HAP-1 (cell line): ENCODE measurements at regions not wholly inside any gene's neighbourhood (a gene's known extent, or its start where the extent isn't known, plus 50 kb on each side); places are given as distances from the start of the nearest gene placed in this dataset.
A peak's percentile ranks its signal among the peaks of the same experiment; 100 is the strongest.

ENCODE experiments used
- DNase-seq, 2 experiments: peaks; one replicate each; pipeline ENCODE4 v3.0.0-alpha.2; 2016 to 2020; ENCODE audit warnings: low spot score in 2 of 2
- H3K27me3 ChIP-seq: fragments of 250-450 bp; sonication (Bioruptor Pico); 2 replicates; pipeline ENCODE4 v1.5.1; 2020; ENCODE audit warnings: low read depth, mild to moderate bottlenecking, moderate library complexity
- H3K36me3 ChIP-seq: fragments of 250-450 bp; sonication (Bioruptor Pico); replicated peaks from 2 replicates; pipeline ENCODE4 v1.5.1; 2020; ENCODE audit warnings: mild to moderate bottlenecking
- H3K4me1 ChIP-seq: fragments of 250-450 bp; sonication (Bioruptor Pico); 2 replicates; pipeline ENCODE4 v1.5.1; 2020; ENCODE audit warnings: mild to moderate bottlenecking
- H3K4me3 ChIP-seq: fragments of 250-450 bp; sonication (Bioruptor Pico); 2 replicates; pipeline ENCODE4 v1.5.1; 2020; ENCODE audit warnings: mild to moderate bottlenecking, moderate library complexity
- H3K9me3 ChIP-seq: fragments of 250-450 bp; sonication (Bioruptor Pico); 2 replicates; pipeline ENCODE4 v1.5.1; 2020; ENCODE audit warnings: mild to moderate bottlenecking, moderate library complexity
- in situ Hi-C: fragments of 300-500 bp; cut with MboI; formaldehyde crosslinking; loops from 3 replicates; pipeline ENCODE4 v1.14.3; 2020; ENCODE audit warnings: low sequenced_read_pairs, inconsistent platforms, mixed read lengths

DNA sequence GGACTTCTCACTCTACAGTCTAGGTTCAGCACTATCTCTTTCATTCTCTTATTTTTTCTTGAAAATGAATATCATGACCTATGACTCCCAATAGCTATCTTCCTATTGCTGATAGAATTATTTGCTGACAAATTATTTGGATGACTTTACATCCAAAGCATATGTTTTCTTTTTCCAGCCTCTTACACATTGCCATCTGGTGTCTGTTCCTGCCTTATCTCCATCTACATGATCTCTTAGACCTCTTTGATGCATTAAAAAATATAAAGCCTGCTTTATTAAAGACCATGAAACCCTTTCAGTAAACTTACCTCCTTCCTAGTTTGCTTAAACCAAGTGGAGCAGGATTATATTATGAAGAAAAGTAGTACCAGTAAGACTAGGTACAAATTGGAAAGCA, 700.9 kb upstream of the CXADR start:
- no peak overlapping the region for H3K4me3 ChIP-seq
- in situ Hi-C loops: no loop called here
- no peaks in the 10 kb centered on the region for H3K36me3 ChIP-seq
- H3K4me1 ChIP-seq: no peaks in the 10 kb centered on the region
- no peak for DNase-seq
- H3K9me3 ChIP-seq: no peaks in the 10 kb centered on the region
- H3K27me3 ChIP-seq: no peaks in the 10 kb centered on the region

DNA sequence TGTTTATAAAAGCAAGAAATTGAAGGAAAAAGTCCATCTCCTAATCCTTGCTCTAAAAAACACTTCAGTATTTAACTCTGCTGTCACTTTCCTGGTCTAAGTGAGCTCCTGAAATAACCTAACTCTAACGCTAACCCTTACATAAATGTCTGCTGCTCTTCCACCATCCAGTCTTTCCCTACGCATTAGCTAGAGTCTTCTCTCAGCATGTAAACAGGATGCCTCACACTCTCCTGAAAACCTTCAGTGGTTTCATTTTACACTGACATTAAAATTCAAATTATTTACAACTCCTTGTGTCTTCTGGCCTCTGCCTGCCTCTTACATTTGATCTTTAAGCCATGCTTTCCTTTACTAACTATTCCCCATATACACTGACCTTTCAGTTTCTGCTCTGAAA, 697.6 kb upstream of the CXADR start:
- no peak overlapping the region for H3K4me3 ChIP-seq
- no peaks in the 10 kb centered on the region for H3K27me3 ChIP-seq
- H3K9me3 ChIP-seq: no peaks in the 10 kb centered on the region
- no peaks in the 10 kb centered on the region for H3K4me1 ChIP-seq
- DNase-seq: no peak
- in situ Hi-C loops: no loop called here
- H3K36me3 ChIP-seq: no peaks in the 10 kb centered on the region

GRCh38 chr21:16821588-16821987, 691.3 kb upstream of the CXADR start:
- H3K27me3 ChIP-seq: no peaks in the 10 kb centered on the region
- H3K4me3 ChIP-seq: no peak overlapping the region
- H3K4me1 ChIP-seq: no peaks in the 10 kb centered on the region
- in situ Hi-C loops: no loop called here
- no peak for DNase-seq
- H3K9me3 ChIP-seq: no peaks in the 10 kb centered on the region
- no peaks in the 10 kb centered on the region for H3K36me3 ChIP-seq

- in situ Hi-C loops: no loop called here
- no peaks in the 10 kb centered on the region for H3K36me3 ChIP-seq
- DNase-seq: peak; percentile 29 to 79
- H3K4me3 ChIP-seq: no peak overlapping the region
- no peaks in the 10 kb centered on the region for H3K9me3 ChIP-seq
- H3K4me1 ChIP-seq: peaks cover 10% of the 10 kb centered on the region
- no peaks in the 10 kb centered on the region for H3K27me3 ChIP-seq
Measured at GRCh38 chr21:16829532-16829931, 683.3 kb upstream of the CXADR start.

GRCh38 chr21:16832791-16833190, 680.1 kb upstream of the CXADR start:
- no peaks in the 10 kb centered on the region for H3K9me3 ChIP-seq
- in situ Hi-C loops: no loop called here

GRCh38 chr21:16834791-16835190, 678.1 kb upstream of the CXADR start:
- no peaks in the 10 kb centered on the region for H3K36me3 ChIP-seq
- no peaks in the 10 kb centered on the region for H3K9me3 ChIP-seq
- DNase-seq: no peak
- no peaks in the 10 kb centered on the region for H3K27me3 ChIP-seq
- no peak overlapping the region for H3K4me3 ChIP-seq
- in situ Hi-C loops: no loop called here
- H3K4me1 ChIP-seq: peaks cover 32% of the 10 kb centered on the region

More at GRCh38 chr21:16832791-16833190, 680.1 kb upstream of the CXADR start:
- Histone ChIP-seq H3K36me3 (no peaks in the 10 kb centered on the region), H3K4me1 (peaks cover 33% of the 10 kb centered on the region), H3K4me3 (no peak overlapping the region), H3K27me3 (no peaks in the 10 kb centered on the region)
- no peak for DNase-seq

GRCh38 chr21:16837321-16837720, 675.5 kb upstream of the CXADR start:
- in situ Hi-C loops: no loop called here
- Histone ChIP-seq H3K9me3 (no peaks in the 10 kb centered on the region), H3K27me3 (no peaks in the 10 kb centered on the region), H3K36me3 (no peaks in the 10 kb centered on the region), H3K4me3 (no peak overlapping the region), H3K4me1 (peaks cover 37% of the 10 kb centered on the region)
- peak in 1 of 2 experiments; percentile 79 for DNase-seq

DNA sequence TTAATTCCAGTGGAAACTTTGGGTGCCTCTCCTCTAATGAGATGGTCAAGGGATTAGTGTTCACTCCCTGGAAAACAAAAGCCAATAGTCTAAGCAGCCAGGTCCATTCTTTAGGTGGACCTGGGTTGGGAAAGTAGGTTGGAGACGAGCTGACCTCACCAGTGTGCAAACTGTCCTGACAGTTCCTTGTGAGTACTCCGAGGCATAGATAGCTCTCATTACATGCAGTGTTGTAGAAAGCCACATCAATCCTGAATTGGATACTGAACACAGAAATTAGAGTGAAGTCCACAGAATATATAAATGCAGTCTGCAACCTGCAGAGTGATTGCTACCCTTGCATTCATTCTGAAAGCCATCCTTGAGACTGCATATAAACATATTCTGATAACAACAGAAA, 675.1 kb upstream of the CXADR start:
- Histone ChIP-seq H3K9me3 (no peaks in the 10 kb centered on the region), H3K36me3 (no peaks in the 10 kb centered on the region), H3K27me3 (no peaks in the 10 kb centered on the region), H3K4me3 (no peak overlapping the region), H3K4me1 (peaks cover 41% of the 10 kb centered on the region)
- DNase-seq: peak in 1 of 2 experiments; percentile 29
- in situ Hi-C loops: no loop called here

DNA sequence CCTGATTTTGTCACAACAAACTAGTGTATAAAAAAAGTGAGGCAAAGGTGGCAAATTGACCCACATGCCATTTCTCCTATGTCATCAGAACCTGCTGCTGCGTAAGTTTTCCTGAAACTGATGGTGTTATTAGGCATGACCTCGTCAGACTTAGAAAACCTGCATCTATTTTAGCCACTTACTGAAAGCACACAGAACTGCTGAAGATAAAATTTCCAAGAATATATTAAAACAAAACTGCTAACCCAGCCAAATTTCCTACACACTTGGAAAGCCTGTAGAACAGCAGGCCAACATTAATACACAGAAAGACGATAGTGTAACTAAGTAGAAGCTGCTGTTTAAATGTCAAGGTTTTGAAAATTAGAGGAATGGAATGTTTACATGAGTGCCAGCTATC, 674.5 kb upstream of the CXADR start:
- Histone ChIP-seq H3K4me3 (no peak overlapping the region), H3K9me3 (no peaks in the 10 kb centered on the region), H3K36me3 (no peaks in the 10 kb centered on the region), H3K27me3 (no peaks in the 10 kb centered on the region), H3K4me1 (peaks cover 42% of the 10 kb centered on the region)
- DNase-seq: no peak
- in situ Hi-C loops: no loop called here

- no peaks in the 10 kb centered on the region for H3K27me3 ChIP-seq
- H3K9me3 ChIP-seq: no peaks in the 10 kb centered on the region
- DNase-seq: no peak
- H3K4me1 ChIP-seq: peaks cover 37% of the 10 kb centered on the region
- in situ Hi-C loops: no loop called here
- H3K4me3 ChIP-seq: no peak overlapping the region
- H3K36me3 ChIP-seq: no peaks in the 10 kb centered on the region
Measured at GRCh38 chr21:16840538-16840937, 672.3 kb upstream of the CXADR start.

DNA sequence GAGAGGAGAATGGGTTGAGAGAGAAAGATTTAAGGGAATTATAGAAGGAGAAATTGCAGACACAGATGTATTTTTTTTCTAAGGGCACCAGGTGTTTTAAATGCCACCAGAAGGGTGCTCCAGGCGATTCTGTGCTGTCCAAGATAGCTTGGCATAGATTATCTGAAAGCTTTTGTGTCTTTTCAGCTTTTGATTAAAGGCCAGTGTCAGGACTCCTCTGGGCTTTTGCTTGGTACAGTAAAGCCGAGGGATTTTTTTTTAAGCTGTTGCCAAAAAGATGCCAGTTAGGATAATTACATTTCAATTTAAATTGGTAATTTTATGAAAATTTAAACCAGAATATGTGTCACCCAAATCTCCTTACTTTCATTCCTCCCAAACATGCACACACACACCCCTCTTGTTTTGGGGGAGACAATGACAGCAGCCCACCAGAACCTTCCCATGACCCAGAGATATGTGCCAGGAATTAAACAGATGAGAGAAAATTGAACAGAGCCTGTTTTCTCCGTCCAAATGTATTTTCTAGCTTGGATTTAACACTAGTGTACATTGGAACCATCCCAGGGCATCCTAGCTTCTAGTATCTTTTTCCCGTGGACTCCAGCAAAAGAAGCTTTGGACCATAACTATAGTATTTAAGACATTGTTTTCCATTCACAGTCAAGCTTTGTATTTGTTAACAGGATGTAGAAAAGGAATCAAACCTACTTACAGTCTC, 670.7 kb upstream of the CXADR start:
- no peaks in the 10 kb centered on the region for H3K27me3 ChIP-seq
- no peaks in the 10 kb centered on the region for H3K36me3 ChIP-seq
- DNase-seq: no peak
- peaks cover 26% of the 10 kb centered on the region for H3K4me1 ChIP-seq
- in situ Hi-C loops: no loop called here
- H3K9me3 ChIP-seq: no peaks in the 10 kb centered on the region
- H3K4me3 ChIP-seq: no peak overlapping the region

- Histone ChIP-seq H3K4me1 (peaks cover 20% of the 10 kb centered on the region), H3K4me3 (no peak overlapping the region), H3K36me3 (no peaks in the 10 kb centered on the region), H3K27me3 (no peaks in the 10 kb centered on the region), H3K9me3 (no peaks in the 10 kb centered on the region)
- in situ Hi-C loops: no loop called here
- DNase-seq: no peak
Measured at GRCh38 chr21:16842696-16843035, 670.2 kb upstream of the CXADR start.

DNA sequence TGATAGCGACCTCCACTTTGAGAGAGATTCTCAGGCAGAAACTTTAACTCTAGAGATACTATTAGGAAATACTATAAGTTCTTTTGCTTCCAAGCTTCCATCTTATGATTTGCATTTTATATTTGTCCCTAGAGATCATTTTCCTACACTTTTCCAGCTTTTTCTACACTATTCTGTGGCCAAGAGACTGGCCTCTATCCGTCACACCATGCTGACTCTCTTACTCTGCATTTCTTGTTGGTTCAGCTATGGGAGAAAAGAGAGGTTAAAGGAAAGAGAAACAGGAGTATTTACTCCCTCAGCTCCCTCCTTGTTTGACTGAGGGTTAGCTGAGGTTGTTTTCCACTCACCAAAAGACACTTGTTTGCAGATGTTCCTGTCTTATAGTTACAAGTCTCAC, 665.6 kb upstream of the CXADR start:
- Histone ChIP-seq H3K4me1 (peaks cover 12% of the 10 kb centered on the region), H3K27me3 (no peaks in the 10 kb centered on the region), H3K36me3 (no peaks in the 10 kb centered on the region), H3K9me3 (no peaks in the 10 kb centered on the region), H3K4me3 (no peak overlapping the region)
- in situ Hi-C loops: no loop called here
- no peak for DNase-seq

- in situ Hi-C loops: no loop called here
Measured at GRCh38 chr21:16851054-16851453, 661.8 kb upstream of the CXADR start.

DNA sequence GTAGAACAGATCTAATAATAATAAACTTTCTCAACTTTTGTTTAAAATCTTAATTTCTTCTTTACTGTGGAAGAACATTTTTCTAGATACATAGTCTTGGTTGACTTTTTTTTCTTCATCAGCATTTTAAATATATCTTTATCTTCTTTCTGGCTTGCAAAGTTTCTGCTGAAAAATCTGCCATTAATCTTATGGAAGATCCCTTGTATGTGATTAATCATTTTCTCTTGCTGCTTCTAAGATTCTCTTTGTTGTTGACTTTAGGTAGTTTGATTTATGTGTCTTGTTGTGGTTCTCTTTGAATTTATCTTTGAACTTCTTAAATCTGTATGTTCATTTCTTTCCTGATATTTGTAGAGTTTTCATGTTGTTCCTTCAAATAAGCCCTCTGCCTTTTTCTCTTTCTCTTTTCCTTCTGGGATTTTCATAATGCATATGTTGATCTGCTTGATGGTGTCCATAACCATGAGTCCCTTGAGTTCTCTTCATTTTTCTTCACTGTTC, 657.6 kb upstream of the CXADR start:
- H3K4me3 ChIP-seq: no peak overlapping the region
- H3K36me3 ChIP-seq: no peaks in the 10 kb centered on the region
- H3K4me1 ChIP-seq: no peaks in the 10 kb centered on the region
- H3K27me3 ChIP-seq: no peaks in the 10 kb centered on the region
- H3K9me3 ChIP-seq: no peaks in the 10 kb centered on the region
- no peak for DNase-seq
- in situ Hi-C loops: no loop called here

More at GRCh38 chr21:16851054-16851453, 661.8 kb upstream of the CXADR start:
- no peak for DNase-seq
- H3K36me3 ChIP-seq: no peaks in the 10 kb centered on the region
- no peak overlapping the region for H3K4me3 ChIP-seq
- H3K27me3 ChIP-seq: no peaks in the 10 kb centered on the region
- no peaks in the 10 kb centered on the region for H3K9me3 ChIP-seq
- peaks cover 6% of the 10 kb centered on the region; the same call in 1 of the 2 replicates for H3K4me1 ChIP-seq
